CD4-positive, alpha-beta T cell treated with Interleukin-4 for 4 hours (primary cell): ENCODE measurements at regions not wholly inside any gene's neighbourhood (a gene's known extent, or its start where the extent isn't known, plus 50 kb on each side); places are given as distances from the start of the nearest gene placed in this dataset.
"Not testable (repeated sequence)": the region's sequence is repeated elsewhere in the genome, so short reads cannot be mapped to it uniquely, and the experiment has no call there.

Experiments
- DNase-seq: peaks from one replicate; pipeline ENCODE4 v3.0.0-alpha.2; 2020

DNA sequence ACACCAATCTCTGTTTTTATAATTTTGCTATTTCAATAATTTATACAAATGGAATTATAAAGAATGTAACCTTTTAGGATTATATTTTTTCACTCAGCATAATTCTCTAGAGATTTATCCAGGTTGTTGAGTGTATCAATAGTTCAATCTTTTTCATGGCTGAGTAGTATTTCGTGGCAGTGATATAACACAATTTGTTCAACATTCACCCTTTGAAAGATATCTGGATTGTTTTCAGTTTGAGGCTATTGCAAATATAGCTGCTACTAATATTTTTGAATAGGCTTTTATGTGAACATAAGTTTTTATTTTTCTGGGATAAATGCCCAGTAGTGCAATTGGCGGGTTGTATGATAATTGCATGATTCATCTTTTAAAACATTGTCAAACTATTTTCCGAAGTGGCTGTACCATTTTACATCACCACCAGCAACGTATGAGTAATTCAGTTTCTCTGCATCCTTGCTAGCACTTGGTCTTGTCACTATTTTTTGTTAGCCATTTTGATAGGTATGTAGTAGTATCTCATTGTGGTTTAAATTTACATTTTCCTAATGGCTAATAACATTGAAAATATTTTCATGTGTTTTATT, 55.6 kb upstream of the ABCD3 start:
- no peak for DNase-seq

DNA sequence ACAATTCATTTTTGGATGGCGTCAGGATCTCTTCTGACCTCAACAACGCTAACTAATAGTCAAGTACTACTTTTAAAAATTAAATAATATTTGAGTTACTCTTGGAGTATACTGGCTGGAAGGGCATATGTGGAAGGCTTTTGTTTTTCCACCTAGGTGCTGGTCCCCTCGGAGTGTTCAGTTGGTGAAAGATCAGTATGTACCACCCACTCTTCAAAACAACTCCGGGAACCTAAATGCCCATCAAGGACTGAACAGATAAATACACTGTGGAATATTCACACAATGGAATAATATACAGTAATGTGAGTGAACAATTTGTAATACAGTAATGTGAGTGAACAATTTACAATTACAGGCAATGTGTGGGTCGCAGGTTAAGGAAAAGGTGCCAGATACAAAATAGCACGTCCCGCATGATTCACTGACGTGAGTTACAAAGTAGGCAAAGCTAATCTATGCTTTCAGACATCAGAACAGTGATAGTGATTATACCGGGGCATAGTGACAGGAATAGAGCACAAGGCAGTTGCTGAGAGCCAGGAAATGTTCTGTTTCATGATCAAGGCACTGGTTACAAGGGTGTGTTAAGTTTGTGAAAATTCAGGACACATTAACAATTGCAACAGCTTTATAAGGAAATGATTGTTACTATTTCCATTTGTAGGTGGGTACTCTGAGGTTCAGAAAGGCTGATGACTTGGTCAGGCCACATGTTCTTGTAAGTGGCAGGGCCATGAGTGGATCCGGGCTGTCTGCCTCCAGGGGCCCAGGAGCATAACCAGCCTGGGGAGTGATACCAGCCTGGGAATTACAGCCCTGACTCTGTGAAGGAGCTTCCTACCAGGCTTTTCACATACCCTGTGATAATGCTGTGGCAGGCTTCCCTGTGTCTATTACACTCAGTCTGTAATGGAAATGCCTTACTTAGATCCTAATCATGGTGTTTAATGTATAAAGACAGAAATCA, 59.3 kb upstream of the ABCD3 start:
- DNase-seq, result no peak

DNA sequence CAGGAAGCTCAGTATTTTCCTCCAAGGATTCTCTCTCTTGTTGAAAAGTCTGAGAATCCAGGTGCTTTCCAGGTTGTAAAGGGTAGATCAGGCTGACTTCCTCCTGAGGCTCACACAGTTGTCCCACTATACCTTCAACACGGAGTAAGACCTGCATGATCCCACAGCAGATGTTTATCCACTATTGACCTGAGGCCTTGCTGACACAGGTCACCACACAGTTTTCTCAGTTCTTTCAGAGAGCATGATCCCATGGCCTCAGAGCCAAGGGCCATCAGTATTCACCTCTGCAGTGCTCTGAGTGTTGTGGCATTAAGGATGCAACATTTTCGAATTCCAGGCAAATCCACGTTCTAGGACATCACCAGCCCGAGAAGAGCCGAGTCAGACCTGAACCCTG, 60.5 kb upstream of the ABCD3 start:
- DNase-seq, result no peak

DNA sequence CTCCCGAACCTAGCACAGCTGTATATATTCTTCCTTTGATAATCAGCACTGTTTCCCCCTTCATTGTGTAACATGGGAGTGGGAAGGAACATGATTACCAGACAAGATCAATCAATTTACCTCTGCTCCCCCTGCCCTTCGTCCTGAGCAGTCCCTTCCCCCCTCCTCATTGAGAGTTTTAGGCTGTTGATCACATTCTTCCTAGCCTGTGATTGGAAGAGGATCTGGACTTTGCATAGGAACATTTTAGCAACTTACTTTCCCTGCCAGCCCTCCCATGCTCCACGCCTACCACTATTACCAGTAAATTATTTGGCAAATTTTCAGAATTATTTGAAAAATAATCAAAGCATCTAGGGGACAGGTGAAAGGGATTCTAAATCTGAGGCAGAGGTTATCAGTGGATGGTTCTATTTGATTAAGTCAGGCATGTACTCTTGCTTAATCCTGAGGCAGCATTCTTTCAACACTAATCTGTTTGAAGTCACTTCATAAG, 62.7 kb upstream of the ABCD3 start:
- no peak for DNase-seq

DNA sequence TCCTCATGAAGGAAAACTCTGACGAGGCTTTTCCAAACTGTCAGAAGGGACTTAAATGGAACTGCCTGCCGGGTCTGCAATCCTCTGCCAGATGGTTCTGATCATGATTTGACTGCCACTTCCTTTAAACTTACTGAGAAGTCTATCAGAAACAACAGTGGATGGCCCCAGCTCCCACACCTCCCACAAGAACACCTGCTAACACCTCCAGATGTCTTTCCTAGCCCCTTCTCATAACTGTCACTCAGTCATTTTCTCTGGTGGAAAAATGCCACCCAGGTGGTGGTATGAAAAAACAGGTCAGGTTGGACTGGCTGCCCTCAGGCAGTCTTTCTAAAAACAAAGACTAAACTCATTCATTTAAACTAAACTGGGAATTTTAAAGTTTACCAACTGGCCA, 66.7 kb upstream of the ABCD3 start:
- DNase-seq, result no peak

DNA sequence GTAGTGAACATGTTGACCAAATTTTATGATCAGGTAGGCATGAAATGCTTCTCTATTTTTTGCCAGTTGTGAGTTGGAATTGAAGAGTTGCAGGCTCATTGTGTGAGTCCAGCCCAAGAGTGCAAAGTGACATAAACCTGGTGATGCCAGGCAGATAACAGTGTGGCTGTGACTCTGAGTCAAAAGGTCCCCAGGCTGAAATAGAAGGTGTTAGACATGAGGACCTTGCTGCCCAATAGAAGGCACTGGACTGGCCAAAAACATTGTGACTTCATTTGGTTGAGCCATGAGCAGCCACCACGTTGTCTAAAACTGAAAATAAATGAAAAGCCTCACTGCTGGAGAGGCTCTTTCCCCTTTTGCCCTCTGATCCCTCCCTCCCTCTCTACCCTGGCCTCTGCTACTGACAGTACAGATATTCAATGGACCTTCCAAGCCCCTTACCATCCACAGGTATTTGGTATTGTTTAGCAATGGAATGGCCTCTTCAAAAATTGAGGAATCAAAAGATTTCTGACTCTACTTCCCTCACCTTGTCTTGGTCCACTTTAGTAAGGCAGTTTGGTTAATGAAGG, 67.8 kb upstream of the ABCD3 start:
- DNase-seq, result no peak

DNA sequence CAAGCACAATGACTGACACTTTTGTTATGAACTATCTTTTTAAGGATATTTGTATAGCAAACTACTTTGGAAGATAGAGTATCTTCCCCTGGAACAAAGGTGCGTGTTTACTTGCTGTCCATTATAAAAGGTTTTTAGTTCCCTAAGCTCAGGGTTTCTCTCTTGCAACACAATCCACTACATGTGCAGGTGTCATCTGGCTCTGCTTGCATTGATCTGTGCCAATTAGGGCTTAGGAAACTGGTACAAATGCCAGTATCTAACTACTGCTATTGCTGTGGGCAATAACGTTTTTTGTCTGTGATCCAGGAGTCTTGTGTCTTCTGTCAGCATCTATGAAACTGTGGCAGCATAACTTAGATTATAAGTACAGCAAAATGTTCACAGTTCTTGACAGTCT, 68.3 kb upstream of the ABCD3 start:
- no peak for DNase-seq

DNA sequence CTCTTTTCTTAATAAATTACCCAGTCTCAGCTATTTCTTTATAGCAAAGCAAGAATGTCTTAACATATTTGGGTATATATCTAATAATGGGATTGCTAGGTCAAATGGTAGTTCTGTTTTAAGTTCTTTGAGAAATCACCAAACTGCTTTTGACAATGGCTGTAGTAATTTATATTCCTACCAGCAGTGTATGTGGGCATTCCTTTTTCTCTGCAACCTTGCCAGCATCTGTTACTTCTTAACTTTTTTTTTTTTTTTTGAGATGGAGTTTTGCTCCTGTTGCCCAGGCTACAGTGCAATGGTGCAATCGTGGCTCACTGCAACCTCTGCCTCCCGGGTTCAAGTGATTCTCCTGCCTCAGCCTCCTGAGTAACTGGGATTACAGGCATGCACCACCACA, 69.8 kb upstream of the ABCD3 start:
- not testable (repeated sequence) for DNase-seq

DNA sequence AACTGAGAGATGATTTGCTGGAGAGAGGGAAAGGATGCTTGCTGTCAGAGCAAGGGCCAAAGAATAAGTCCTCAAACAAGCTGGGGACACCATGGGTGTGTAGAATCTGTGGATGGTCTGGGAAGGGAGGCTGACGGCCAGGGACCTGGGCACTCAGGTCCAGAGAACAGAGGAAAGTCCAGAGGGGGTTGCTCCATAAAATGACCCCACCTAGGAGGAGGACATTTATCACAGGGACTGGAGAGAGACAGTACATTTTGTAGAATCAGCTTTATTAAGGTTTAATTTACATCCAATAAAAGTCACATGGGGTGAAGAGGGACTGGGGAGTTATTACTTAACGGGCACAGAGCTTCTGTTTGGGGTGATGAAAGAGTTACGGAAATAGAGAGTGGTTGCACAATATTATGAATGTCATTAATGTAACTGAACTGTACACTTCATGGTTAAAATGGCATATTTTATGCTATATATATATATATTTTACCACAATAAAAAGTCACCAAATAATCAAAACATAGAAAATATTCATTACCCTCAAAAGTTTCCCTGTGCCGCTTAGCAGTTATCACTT, 73.0 kb upstream of the ABCD3 start:
- no peak for DNase-seq

DNA sequence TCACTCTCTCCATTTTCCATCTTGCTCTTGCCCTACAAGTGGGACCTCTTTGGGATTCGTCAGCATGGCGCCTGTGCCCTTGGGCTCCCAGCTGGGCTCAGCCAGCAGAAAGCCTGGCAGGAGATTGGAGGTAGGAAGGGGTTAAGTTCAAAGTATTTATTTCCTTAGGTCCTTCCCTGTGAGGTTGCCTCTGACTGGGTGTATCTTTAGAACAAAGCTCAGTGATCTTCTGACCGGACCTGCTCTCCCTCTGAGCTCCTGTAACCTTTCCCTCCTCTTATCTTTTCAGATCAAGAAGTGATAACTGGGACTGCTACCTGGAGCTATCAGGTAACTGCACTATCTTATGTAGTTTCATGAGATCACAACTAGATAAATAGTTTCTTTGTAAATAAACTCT, 75.8 kb upstream of the ABCD3 start:
- DNase-seq, result no peak

DNA sequence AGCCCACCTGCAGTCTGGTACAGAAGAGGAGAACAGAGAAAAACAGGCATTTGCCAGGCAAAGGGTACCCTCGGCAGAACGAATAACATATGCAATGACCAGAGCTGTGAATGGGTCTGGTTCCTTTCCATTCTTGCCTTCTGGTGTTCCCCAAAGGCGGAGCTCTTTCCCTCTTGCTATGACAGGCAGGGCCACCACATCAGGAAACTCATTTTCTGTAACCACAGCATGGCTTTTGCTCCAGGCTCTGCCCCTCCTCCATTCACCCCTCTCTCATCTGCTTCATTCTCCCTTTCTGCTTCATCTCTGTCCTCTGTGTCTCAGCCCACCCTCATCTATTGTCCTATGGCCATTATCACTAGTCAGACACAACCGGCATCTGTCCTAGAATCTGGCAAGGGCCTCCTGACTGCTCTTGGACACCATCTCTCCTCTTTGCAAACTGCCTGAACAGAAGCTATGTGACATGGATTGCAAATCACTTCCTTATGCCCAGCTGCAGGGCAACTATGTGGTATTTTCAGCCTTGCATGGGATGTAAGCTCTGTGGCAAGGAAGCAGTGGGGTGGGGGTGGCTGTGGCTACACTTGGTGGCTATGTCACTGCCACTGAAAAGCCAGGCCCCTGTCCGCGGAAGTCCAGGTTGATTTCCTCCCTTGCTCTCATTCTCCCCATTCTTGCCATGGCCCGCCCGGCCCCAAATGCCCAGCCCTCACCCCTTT, 78.8 kb upstream of the ABCD3 start:
- no peak for DNase-seq

DNA sequence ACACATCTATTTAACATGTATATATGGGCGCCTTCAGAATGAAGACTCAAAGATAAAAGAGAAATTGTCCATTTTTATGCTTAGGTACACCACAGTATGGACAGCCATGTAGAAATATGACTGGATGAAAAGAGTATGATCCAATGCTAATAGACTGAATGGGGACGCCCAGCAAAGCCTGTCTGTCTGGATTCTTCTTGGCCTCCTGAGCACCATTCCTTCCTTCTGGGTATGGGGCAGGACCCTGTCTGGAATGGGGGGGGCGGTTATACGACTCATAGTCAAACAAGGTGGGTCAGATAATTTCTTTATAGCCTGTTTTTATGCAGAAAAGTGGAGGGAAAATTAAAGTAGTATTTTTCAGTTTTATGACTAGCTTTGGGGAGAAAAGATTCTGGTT, 81.2 kb upstream of the ABCD3 start:
- DNase-seq, result no peak

DNA sequence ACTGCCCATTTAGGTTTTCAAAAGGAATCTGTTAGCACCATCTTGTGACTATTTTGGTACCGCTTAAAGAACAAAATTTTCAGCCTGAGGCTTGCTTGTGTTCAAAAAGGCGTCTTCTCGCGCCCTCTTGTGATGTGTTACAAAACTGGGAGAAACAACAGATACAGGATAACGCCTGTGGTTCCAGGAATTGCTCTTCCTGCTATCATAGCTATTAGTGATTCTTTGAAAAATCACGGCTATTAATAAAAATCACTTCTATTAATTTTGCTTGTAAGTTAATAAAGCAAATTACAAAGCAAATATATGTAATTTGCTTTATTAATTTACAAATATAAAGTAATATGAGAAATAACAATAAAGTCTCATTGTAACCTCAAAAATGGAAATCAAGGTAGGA, 82.2 kb upstream of the ABCD3 start:
- peak; percentile 17 for DNase-seq

DNA sequence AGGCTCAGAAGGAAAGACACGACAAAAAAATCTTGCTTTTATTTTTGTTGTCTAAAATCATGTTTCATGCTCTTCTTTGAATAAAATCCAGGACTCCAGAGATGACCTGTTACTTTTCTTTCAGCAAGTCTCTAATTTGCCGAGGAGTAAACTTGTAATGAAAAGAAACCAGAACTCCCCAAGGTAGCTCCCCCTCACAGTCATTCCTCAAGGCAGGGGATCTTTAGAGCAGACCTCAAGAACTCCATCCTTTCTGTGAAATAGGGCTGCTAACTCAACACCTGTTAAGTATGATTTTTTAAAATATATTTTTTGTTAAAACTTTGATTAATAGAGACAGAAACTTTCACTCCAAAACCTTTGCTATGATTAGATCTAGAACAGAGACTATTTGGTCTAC, 82.7 kb upstream of the ABCD3 start:
- no peak for DNase-seq

DNA sequence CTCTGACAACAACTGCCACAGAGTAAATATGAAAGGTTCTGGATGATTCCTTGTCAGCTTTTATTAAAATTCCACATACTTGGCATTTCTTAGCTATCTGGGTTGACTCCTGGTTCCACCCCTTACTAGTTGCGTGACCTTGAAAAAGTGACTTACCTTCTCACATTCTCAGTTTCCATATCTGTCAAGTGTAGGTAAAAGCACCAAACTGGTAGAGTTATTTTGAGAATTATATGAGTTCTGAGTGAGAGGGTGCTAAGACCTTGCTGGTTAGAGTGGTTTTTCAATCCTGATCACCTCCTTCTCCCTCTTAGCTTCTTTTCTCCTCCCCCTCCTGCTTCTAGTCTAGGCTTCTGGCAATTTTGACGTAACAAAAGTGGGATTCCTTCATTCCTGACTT, 83.4 kb upstream of the ABCD3 start:
- no peak for DNase-seq

DNA sequence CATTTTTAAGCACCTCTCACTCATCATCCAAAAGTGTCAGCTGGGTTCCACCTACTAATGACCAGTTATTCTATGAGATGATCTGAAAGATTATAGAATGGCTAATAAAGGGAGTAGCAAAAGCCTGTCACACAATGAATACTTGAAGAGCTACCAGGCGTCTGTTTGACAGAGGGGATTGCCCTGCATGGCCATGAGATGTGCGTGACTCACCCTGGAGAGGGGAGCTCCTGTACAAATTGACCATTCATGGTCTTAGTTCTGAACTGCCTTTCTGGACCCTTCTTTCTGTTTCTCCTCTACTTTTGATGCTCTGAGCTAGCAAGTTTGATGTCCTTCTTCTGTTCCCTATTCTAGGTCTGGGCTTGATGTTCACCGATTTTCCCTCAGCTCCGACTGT, 85.2 kb upstream of the ABCD3 start:
- DNase-seq, result no peak

DNA sequence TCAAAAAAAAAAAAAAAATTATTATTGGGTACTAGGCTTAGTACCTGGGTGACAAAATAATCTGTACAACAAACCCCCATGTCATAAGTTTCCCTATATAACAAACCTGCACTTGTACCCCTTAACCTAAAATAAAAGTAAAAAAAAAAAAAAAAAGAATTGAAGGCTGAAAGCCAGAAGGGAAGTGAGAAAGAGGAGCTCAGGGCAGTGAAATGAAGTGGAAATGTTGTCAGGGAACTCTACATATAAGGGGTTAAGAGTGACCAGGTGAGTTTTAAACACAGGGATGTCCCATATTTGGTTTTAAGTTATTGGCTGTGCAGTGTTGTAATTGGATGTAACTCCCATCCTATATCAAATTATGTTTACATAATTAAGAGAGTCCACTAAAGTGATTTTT, 85.7 kb upstream of the ABCD3 start:
- DNase-seq, result no peak

DNA sequence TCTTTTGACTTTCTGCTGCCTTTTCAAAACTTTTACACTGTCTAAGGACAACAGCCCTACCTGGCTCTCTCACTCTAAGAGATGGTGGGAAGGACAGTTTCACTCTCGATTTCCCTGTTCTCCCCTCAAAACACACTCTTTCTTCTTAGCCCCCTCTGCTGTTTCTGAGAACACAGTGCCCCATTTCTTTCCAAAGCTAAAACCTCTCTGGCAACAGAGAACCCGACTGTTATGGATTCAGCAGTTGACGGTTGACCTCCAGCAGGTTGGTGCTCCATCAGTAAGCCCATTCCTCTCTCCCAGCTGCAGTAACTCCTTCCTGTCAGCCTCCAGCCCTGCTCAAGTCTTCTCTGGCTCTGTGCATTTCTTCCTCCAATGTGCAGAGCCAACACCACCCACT, 88.2 kb upstream of the ABCD3 start:
- DNase-seq, result no peak

DNA sequence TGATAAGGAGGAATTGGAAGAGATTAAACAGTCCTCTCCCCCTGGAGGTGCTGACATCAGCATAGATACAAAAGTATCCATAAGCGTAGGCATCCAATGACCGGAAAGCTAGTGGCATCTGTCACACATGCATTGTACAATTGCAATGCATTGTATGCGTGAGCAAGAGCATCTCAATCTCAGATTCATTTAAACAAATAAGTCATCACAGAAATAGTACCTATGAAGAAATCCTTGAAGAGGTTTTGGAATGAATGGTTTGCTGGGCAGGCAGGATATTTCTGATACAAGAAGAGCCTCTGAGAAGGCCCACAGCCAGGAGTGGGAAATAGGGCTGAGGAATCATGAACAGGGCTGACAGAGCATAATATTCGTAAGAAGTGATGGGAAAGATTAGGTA, 88.9 kb upstream of the ABCD3 start:
- no peak for DNase-seq

DNA sequence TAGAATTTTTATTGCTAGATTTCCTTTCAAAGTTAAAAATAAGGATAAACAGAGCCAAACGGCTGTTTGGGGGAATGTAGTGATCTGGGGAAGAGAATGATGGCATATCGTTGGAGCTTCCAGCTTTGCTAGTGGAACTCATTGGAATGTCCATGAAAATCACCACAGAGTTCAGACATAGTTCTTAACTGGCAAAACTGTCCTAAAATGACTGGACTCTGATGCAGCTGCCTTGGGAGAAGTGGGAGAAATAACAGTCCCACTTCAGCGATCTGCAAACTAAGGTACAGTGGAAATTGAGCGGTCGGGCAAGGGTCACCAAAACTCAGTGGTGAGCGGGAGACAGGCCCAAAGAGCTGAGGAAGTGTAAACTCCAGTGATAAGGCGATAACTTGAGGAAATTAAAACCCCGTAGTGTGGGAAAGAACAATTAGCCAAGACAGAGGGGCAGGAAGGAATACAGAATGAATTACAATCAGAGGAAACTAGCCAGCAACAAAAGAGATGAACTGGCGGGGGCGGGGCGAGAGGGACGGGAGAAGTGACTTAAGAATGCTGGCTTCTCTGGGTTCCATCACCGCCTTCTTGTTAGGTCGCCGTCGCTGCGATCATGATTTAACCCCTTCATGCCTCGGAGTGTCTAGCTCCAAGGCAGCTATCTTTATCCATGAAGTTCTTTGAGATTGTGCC, 89.8 kb upstream of the ARHGAP29 start:
- DNase-seq, result no peak

DNA sequence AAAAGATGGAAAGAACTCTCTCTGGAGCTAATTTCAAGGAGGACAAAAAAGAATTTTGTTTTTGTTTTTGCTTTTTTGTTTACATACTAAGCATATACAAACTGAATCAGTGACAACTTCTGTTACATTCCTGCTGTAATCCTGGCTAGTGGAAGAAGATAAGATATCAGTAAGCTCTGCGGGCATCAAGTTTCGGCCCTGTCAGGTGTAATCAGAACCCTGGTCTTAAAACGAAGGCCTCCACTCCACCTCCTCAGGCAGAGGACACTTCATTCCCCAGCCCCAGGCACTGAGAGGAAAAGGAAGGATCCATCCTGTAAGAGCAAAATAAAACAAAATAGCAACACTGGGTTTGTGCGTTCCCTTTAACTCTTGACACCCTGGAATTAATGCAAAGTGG, 88.9 kb upstream of the ARHGAP29 start:
- DNase-seq, result no peak
